ENCODE measurements at regions not wholly inside any gene's neighbourhood (a gene's known extent, or its start where the extent isn't known, plus 50 kb on each side); places are given as distances from the start of the nearest gene placed in this dataset.

- no peak for TF ChIP-seq CTCF (IDR thresholded peaks at IDR 0.05)
- TF ChIP-seq POLR2A (IDR thresholded peaks at IDR 0.05): no peak
Measured at GRCh38 chr20:12337601-12338000, 419.9 kb downstream of the BTBD3 start.
